Fibroblast of pulmonary artery (primary cell): ENCODE measurements at regions not wholly inside any gene's neighbourhood (a gene's known extent, or its start where the extent isn't known, plus 50 kb on each side); places are given as distances from the start of the nearest gene placed in this dataset.

Experiments used
- DNase-seq: peaks from one replicate; pipeline ENCODE4 v3.0.0-alpha.2; 2010; ENCODE audit warnings: low read depth
- H3K4me3 ChIP-seq: replicated peaks from 2 replicates; pipeline ENCODE4 v1.5.1; 2011; ENCODE audit warnings: low read depth, mild to moderate bottlenecking, control low read depth, low read length, moderate library complexity
- TF ChIP-seq, protein P1 (sequence below): IDR thresholded peaks from 2 replicates; pipeline ENCODE4 v1.5.1; 2011; ENCODE audit warnings: mild to moderate bottlenecking, control low read depth, low read length, inconsistent platforms; ENCODE audit errors: missing control alignments

- TF ChIP-seq, protein P1, sequence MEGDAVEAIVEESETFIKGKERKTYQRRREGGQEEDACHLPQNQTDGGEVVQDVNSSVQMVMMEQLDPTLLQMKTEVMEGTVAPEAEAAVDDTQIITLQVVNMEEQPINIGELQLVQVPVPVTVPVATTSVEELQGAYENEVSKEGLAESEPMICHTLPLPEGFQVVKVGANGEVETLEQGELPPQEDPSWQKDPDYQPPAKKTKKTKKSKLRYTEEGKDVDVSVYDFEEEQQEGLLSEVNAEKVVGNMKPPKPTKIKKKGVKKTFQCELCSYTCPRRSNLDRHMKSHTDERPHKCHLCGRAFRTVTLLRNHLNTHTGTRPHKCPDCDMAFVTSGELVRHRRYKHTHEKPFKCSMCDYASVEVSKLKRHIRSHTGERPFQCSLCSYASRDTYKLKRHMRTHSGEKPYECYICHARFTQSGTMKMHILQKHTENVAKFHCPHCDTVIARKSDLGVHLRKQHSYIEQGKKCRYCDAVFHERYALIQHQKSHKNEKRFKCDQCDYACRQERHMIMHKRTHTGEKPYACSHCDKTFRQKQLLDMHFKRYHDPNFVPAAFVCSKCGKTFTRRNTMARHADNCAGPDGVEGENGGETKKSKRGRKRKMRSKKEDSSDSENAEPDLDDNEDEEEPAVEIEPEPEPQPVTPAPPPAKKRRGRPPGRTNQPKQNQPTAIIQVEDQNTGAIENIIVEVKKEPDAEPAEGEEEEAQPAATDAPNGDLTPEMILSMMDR = no peak
- no peak for DNase-seq
- H3K4me3 ChIP-seq = no peak overlapping the region
Observed at GRCh38 chr19:31863122-31863521, 482.3 kb upstream of the ZNF507 start.

- no peak for DNase-seq
- H3K4me3 ChIP-seq = no peak overlapping the region
- TF ChIP-seq, protein P1 = no peak
Observed at GRCh38 chr19:31874313-31874712, 471.1 kb upstream of the ZNF507 start.

- TF ChIP-seq, protein P1 = no peak
- DNase-seq = no peak
- H3K4me3 ChIP-seq = no peak overlapping the region
Observed at GRCh38 chr19:31875591-31875990, 469.8 kb upstream of the ZNF507 start.

- no peak overlapping the region for H3K4me3 ChIP-seq
- DNase-seq = no peak
- TF ChIP-seq, protein P1 = no peak
Observed at GRCh38 chr19:31880283-31880682, 465.1 kb upstream of the ZNF507 start.

- DNase-seq = no peak
- TF ChIP-seq, protein P1 = no peak
- no peak overlapping the region for H3K4me3 ChIP-seq
Observed at GRCh38 chr19:31881988-31882387, 463.4 kb upstream of the ZNF507 start.

- H3K4me3 ChIP-seq = no peak overlapping the region
- DNase-seq = no peak
- TF ChIP-seq, protein P1 = no peak
Observed at GRCh38 chr19:31882709-31883108, 462.7 kb upstream of the ZNF507 start.

DNA sequence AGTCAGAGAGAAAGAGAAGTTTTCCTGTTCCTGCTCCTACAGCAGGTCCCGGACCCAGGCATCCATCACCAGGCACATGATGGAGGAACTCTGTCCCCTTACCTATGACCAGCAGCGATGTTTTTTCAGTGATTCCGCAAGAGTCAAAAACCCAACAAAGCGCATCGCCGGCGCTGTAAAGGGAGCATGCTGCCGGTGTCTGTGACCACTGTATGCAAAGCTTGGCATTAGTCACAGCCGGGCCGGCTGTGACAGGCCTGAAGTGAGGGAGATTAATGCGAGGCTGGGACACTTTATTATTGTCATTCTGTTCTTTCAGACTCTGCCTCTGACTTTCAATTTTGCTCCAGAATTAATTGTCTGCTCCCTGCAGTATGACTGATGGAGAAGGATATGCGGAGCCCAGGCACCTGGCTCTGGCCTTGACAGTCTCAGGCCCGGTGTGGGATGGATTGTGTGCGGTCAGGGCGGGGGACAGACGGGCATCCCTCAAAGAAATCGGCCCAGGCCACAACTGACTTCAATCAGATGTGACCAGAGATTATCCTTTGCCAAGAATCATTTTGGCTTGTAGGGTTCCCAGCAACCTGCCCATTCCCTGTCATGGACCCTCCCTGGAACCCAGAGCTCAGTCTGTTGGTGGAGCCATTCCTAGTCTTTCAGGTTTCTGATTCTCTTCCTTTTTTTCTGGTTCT, 462.0 kb upstream of the ZNF507 start:
- DNase-seq = no peak
- no peak overlapping the region for H3K4me3 ChIP-seq
- TF ChIP-seq, protein P1 = no peak
